Panc1 (cell line): ENCODE measurements at regions not wholly inside any gene's neighbourhood (a gene's known extent, or its start where the extent isn't known, plus 50 kb on each side); places are given as distances from the start of the nearest gene placed in this dataset.

Experiments
- ATAC-seq: fragments of 200-7000 bp; cut with Tn5 transposase; 2 replicates; pipeline ENCODE4 v1.9.1; 2020; ENCODE audit warnings: mild to moderate bottlenecking, moderate library complexity
- BruUV-seq: library from RNA; stranded (reverse); fragments of 400-500 nt; replicated peaks from 2 replicates; lab custom pipeline; 2021; lab: Mats Ljungman, UMichigan
- CTCF ChIA-PET: fragments of 300-600 bp; sonication (Branson Sonifier 250); formaldehyde crosslinking; loops from one replicate; lab custom pipeline; 2022; ENCODE audit warnings: antibody characterized with exemption; lab: Charles Lee
- POLR2A ChIA-PET: fragments of 300-600 bp; sonication (Branson Sonifier 250); formaldehyde crosslinking; loops from one replicate; lab custom pipeline; 2022; ENCODE audit warnings: antibody characterized with exemption; lab: Charles Lee
- DNase-seq: peaks from one replicate; pipeline ENCODE4 v3.0.0-alpha.2; 2010; ENCODE audit warnings: low read depth, low spot score
- H3K27ac ChIP-seq: 2 replicates; pipeline ENCODE4 v1.5.1; 2011; ENCODE audit warnings: mild to moderate bottlenecking, low read length, inconsistent platforms
- H3K27me3 ChIP-seq: fragments of 200-500 bp; sonication (Bioruptor generic); 2 replicates; pipeline ENCODE4 v1.6.0; 2014; ENCODE audit warnings: low read length, inconsistent platforms; ENCODE audit not compliant: control insufficient read depth, insufficient read depth
- H3K36me3 ChIP-seq: fragments of 200-500 bp; sonication (Bioruptor generic); 2 replicates; pipeline ENCODE4 v1.5.1; 2014; ENCODE audit warnings: inconsistent platforms, mild to moderate bottlenecking, low read length, moderate library complexity; ENCODE audit not compliant: control insufficient read depth, insufficient read depth
- H3K4me1 ChIP-seq: 2 replicates; pipeline ENCODE4 v1.5.1; 2011; ENCODE audit warnings: inconsistent platforms, mild to moderate bottlenecking, low read length, moderate library complexity; ENCODE audit not compliant: control insufficient read depth, insufficient read depth
- H3K4me3 ChIP-seq, 2 experiments: 2 replicates each; pipeline ENCODE4 v1.5.1; 2011 to 2012; ENCODE audit warnings: low read depth in 2 of 2, low read length in 2 of 2, mild to moderate bottlenecking in 2 of 2, inconsistent platforms in 1 of 2, moderate library complexity in 1 of 2
- H3K9me3 ChIP-seq: fragments of 200-500 bp; sonication (Bioruptor generic); 2 replicates; pipeline ENCODE4 v1.5.1; 2014; ENCODE audit warnings: low read depth, mild to moderate bottlenecking, inconsistent platforms, low read length, moderate library complexity; ENCODE audit not compliant: control insufficient read depth, insufficient read depth
- POLR2AphosphoS5 ChIP-seq: IDR thresholded peaks from 2 replicates; pipeline ENCODE4 v1.6.1; 2012; ENCODE audit warnings: mild to moderate bottlenecking, low read depth, low read length, moderate library complexity
- SIN3A ChIP-seq: IDR thresholded peaks from 2 replicates; pipeline ENCODE4 v1.6.1; 2012; ENCODE audit warnings: low read depth, mild to moderate bottlenecking, low read length, moderate library complexity, borderline replicate concordance; ENCODE audit not compliant: insufficient read depth
- TCF7L2 ChIP-seq: IDR thresholded peaks from 2 replicates; pipeline ENCODE4 v1.6.1; 2011; ENCODE audit warnings: mild to moderate bottlenecking, low read depth, low read length, inconsistent platforms
- in situ Hi-C: cut with HindIII; loops from 2 replicates; pipeline ENCODE4 v1.10.0; 2016; ENCODE audit warnings: low sequenced_read_pairs, low pct_unique_long_range_greater_than_20kb
- intact Hi-C: fragments of 100-400 bp; cut with micrococcal nuclease; formaldehyde crosslinking; loops from one replicate; pipeline ENCODE4 v1.10.0; 2022; ENCODE audit not compliant: unreplicated experiment
- TF ChIP-seq, protein P1 (sequence below), 2 experiments: IDR thresholded peaks; 2 replicates each; pipeline ENCODE4 v1.6.1; 2011 to 2012; ENCODE audit warnings: low read depth in 2 of 2, control low read depth in 1 of 2, low read length in 1 of 2, mild to moderate bottlenecking in 1 of 2, moderate library complexity in 1 of 2; ENCODE audit not compliant: insufficient read depth in 1 of 2
- TF ChIP-seq, protein P2 (sequence below): fragments of 450-650 bp; IDR thresholded peaks from 2 replicates; pipeline ENCODE4 v1.5.1; 2017; ENCODE audit warnings: mild to moderate bottlenecking

DNA sequence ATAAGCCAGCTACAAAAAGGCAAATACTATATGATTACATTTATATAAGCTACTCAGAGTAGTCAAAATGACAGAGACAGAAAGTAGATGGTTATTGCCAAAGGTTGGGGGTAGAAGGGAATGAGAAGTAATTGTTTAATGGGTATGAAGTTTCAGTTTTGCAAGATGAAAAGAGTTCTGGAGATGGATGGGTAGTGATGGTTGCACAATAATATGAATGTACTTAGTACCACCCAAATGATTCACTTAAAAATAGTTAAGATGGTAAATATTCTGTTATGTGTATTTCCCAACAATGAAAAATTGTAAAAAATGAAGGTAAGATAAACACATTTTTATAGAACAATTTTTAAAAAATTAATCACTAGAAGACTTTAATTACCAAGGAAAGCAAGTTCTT is 448.4 kb downstream of the ADCYAP1 start:
- TF ChIP-seq, protein P1, sequence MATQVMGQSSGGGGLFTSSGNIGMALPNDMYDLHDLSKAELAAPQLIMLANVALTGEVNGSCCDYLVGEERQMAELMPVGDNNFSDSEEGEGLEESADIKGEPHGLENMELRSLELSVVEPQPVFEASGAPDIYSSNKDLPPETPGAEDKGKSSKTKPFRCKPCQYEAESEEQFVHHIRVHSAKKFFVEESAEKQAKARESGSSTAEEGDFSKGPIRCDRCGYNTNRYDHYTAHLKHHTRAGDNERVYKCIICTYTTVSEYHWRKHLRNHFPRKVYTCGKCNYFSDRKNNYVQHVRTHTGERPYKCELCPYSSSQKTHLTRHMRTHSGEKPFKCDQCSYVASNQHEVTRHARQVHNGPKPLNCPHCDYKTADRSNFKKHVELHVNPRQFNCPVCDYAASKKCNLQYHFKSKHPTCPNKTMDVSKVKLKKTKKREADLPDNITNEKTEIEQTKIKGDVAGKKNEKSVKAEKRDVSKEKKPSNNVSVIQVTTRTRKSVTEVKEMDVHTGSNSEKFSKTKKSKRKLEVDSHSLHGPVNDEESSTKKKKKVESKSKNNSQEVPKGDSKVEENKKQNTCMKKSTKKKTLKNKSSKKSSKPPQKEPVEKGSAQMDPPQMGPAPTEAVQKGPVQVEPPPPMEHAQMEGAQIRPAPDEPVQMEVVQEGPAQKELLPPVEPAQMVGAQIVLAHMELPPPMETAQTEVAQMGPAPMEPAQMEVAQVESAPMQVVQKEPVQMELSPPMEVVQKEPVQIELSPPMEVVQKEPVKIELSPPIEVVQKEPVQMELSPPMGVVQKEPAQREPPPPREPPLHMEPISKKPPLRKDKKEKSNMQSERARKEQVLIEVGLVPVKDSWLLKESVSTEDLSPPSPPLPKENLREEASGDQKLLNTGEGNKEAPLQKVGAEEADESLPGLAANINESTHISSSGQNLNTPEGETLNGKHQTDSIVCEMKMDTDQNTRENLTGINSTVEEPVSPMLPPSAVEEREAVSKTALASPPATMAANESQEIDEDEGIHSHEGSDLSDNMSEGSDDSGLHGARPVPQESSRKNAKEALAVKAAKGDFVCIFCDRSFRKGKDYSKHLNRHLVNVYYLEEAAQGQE (IDR thresholded peaks at IDR 0.05; ENCODE audit: insufficient read depth in 1 of 2, low read depth in 2 of 2, low read length in 1 of 2): no peak
- TF ChIP-seq TCF7L2: no peak
- TF ChIP-seq SIN3A: no peak
- TF ChIP-seq, protein P2, sequence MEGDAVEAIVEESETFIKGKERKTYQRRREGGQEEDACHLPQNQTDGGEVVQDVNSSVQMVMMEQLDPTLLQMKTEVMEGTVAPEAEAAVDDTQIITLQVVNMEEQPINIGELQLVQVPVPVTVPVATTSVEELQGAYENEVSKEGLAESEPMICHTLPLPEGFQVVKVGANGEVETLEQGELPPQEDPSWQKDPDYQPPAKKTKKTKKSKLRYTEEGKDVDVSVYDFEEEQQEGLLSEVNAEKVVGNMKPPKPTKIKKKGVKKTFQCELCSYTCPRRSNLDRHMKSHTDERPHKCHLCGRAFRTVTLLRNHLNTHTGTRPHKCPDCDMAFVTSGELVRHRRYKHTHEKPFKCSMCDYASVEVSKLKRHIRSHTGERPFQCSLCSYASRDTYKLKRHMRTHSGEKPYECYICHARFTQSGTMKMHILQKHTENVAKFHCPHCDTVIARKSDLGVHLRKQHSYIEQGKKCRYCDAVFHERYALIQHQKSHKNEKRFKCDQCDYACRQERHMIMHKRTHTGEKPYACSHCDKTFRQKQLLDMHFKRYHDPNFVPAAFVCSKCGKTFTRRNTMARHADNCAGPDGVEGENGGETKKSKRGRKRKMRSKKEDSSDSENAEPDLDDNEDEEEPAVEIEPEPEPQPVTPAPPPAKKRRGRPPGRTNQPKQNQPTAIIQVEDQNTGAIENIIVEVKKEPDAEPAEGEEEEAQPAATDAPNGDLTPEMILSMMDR: no peak
- TF ChIP-seq POLR2AphosphoS5: no peak
- ChIA-PET POLR2A (no interaction called here), CTCF (no interaction called here)
- DNase-seq (no peak), ATAC-seq (no peak)
- no peaks in the 10 kb centered on the region for H3K36me3 ChIP-seq
- H3K27me3 ChIP-seq: no peaks in the 10 kb centered on the region
- no peak overlapping the region for H3K4me3 ChIP-seq
- no peaks in the 10 kb centered on the region for H3K4me1 ChIP-seq
- intact Hi-C loops (no loop called here), in situ Hi-C loops (no loop called here)
- no peak overlapping the region for H3K27ac ChIP-seq
- no TSS peak for BruUV-seq
- no peaks in the 10 kb centered on the region for H3K9me3 ChIP-seq

DNA sequence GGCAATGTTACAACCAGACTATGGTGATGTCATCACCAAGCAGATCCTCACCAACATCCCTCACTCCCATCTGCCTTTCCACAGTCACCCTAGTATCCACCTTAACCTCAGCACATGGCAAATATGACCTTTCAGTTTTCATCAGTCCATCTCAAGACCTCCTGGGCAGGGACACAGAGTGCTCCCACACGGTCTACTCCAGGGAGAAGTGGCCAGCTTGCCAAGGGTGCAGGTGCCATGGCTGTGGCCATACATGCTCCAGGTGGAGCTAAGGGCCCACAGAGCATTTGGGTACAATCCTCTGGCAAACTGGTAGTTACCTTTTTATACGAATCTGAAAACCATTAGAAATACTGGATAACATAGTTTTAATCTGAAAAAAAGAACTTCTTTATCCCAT is 453.1 kb downstream of the ADCYAP1 start:
- no peak for DNase-seq
- POLR2A ChIA-PET: no interaction called here
- CTCF ChIA-PET: no interaction called here
- TF ChIP-seq, protein P2: no peak
- TF ChIP-seq POLR2AphosphoS5: no peak
- TF ChIP-seq, protein P1 (IDR thresholded peaks at IDR 0.05; ENCODE audit: insufficient read depth in 1 of 2, low read depth in 2 of 2, low read length in 1 of 2): no peak
- TF ChIP-seq SIN3A: no peak
- TF ChIP-seq TCF7L2: no peak
- Histone ChIP-seq H3K36me3 (no peaks in the 10 kb centered on the region), H3K9me3 (no peaks in the 10 kb centered on the region; the same call in 1 of the 2 replicates), H3K27me3 (no peaks in the 10 kb centered on the region), H3K4me1 (no peaks in the 10 kb centered on the region), H3K4me3 (no peak overlapping the region), H3K27ac (no peak overlapping the region)
- in situ Hi-C loops: no loop called here
- intact Hi-C loops: no loop called here
- no TSS peak for BruUV-seq
- no peak for ATAC-seq
